GM23248 (cell line): ENCODE measurements at regions not wholly inside any gene's neighbourhood (a gene's known extent, or its start where the extent isn't known, plus 50 kb on each side); places are given as distances from the start of the nearest gene placed in this dataset.

Experiments
- EZH2 ChIP-seq: fragments of 200-600 bp; sonication (generic); IDR thresholded peaks from 2 replicates; pipeline ENCODE4 v1.6.1; 2018; ENCODE audit warnings: antibody characterized with exemption, mild to moderate bottlenecking; ENCODE audit not compliant: insufficient read depth, poor library complexity, severe bottlenecking
- EZH2phosphoT487 ChIP-seq: fragments of 200-600 bp; sonication (generic); IDR thresholded peaks from 2 replicates; pipeline ENCODE4 v1.6.1; 2018; ENCODE audit warnings: antibody characterized with exemption, moderate library complexity, mild to moderate bottlenecking, low read depth; ENCODE audit not compliant: insufficient read depth

DNA sequence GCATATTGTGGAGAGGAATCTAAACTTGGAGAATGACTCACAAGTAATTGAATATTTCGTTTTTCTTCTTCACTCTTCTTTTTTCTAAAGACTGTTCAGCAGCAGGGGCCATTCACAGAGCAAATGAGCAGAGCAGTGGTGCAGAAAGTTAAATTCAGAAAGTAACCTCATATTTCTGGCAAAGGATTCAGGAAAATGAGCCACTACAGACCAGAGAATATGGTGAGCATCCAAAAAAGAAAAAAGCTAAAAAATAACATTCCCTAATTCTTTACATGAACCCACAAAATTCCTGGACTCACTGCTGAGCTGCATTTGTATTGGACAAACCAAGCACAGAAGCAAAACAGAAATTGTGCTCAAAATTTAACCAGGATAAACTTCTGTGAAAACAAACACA lies 1486.8 kb upstream of the C9orf72 start:
- TF ChIP-seq EZH2 (no peak), EZH2phosphoT487 (no peak)
